Epithelial cell of prostate (primary cell): ENCODE measurements at regions not wholly inside any gene's neighbourhood (a gene's known extent, or its start where the extent isn't known, plus 50 kb on each side); places are given as distances from the start of the nearest gene placed in this dataset.
"Not testable (repeated sequence)": the region's sequence is repeated elsewhere in the genome, so short reads cannot be mapped to it uniquely, and the experiment has no call there.

Source experiments
- DNase-seq: peaks from one replicate; pipeline ENCODE4 v3.0.0-alpha.2; 2011; ENCODE audit warnings: low read depth, low spot score
- H3K27ac ChIP-seq: fragments of 450-650 bp; 2 replicates; pipeline ENCODE4 v1.5.1; 2017; ENCODE audit warnings: mild to moderate bottlenecking

DNA sequence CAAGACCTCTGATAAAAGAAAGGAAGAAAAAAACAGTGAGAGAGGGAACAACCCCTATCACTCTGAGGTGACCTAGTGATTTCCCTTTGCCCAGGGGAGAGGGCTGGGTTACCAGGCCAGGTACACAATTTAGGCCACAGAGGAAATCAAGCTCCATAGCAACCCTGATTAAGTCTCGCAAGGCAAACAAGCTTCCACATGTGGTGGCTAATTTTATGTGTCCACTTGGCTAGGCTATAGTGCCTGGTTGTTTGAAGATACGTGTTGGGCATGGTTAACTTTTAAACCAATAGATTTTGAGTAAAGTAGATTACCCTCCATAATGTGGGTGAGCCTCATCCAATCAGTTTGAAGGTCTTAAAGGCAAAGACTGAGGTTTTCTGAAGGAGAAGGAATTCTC is 108.9 kb upstream of the TERB2 start:
- DNase-seq, result not testable (repeated sequence)

DNA sequence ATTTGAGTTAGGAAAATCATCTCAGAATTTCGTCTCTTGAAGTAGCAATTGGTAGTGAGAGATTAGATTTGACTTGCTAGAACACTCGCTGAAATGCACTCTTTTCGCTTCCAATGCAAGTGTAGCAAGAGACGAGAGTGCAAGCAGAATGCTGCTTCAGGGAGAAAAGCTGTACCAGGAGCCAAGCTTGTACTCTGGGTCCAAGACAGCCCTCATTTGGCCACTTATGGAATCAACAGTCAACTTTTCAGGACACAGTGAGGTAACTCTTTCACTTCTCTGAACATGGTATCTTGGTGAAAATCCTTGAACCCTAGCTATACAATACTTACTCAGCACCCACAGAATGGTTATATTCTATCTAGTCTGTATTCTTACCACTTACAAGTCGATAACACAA is 107.6 kb upstream of the TERB2 start:
- DNase-seq, H3K27ac ChIP-seq: not testable (repeated sequence)

More for the DNA sequence above, 108.9 kb upstream of the TERB2 start:
- H3K27ac ChIP-seq, result not testable (repeated sequence)

DNA sequence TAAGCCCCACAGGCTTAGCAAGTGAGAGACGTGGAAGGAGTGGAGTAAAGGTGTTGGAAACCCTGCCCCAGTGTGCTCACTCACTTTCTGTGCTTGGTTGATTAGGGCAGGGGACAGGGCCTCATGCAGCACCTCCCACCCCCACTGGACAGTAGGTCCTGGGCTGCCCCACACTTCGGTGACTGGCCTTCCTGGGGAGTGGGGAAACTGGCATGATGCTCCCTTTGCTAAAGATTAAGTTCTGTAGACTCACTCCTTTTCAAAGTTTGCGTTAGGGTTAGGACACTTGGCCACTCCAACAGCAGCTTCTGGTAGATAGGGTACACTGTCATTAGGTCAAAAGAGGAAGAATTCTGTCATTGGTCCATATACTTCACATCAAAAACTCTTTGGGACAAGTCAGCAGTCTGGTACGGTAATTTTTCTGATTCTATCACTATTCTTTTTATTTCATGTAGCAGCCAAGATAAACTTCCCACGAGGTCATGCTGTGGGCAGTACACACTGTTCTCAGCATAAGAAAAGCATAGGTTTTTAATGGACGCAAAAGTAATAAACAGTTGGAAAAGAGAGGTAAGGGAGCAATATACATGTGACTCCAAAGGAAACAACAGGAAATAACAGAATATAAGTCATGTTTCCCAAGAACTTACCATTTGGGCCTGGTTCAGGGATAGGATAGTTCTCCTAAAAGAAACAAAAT is 106.6 kb upstream of the TERB2 start:
- not testable (repeated sequence) for DNase-seq, H3K27ac ChIP-seq

DNA sequence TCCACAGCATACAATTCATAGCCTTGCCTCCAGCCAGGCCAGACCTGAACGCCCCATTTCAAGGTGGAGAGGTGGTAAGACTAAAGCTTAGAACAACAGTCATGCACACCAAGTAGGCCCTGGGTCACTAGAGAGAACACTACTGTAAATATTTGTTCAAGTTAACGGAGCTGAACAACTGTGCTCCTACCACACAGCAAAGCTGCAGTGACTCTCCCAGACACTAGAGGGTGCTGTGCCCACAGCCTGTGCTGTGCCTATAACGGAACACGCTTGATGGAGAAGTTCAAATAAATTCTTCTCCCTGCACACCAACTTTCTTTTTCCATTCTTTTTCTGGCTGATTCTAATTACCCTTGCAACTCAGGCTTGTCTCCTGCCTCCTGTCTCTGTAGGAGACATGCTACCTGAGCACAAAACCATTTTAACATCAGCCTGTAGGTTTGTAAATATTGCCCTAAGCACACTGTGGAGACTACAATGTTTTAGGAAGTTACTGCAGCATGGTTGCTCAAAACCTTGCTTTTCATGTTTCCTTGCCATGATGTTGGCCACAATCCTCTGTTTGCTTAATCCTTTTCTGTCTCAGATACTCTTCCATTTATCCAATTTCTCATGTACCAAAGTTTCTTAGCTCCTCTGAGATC is 103.1 kb upstream of the TERB2 start:
- not testable (repeated sequence) for H3K27ac ChIP-seq, DNase-seq

DNA sequence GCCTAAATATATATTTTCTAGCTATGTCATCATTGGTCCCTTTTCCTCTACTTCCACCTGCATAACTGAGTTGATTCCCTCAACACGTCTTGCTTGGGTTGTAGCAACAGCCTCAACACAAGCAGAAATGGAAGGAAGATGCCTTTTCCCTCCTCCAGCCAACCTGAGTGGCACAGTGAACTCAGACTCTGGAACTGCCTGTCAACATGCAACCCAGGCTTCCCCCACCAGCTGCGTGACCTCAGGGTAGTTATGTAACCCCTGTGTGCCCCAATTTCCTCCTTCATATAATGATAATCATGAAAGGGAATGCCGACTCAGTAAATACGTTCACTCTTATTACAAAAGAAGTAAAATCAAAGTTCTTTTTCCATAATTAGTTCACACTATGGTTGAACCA is 101.8 kb upstream of the TERB2 start:
- not testable (repeated sequence) for DNase-seq, H3K27ac ChIP-seq

DNA sequence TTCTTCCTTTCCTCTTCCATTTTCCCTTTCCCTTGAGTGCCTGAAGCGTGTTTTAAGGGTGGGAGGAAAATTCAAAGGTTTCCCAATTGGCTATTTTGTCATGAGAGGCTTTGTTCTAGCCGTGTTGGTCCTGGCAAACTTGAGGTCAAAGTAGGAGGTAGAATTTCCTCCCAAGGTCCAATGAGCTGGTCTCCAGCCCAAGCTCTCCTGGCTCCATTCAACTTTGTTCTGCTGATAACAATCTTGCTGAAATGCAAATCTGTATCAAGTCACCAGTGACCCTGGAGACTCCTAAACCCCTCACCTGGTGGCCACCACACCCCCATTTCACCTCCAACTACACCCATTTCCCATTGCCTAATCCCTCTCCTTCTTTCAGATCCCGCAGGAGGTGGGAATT is 100.2 kb upstream of the TERB2 start:
- not testable (repeated sequence) for H3K27ac ChIP-seq, DNase-seq

DNA sequence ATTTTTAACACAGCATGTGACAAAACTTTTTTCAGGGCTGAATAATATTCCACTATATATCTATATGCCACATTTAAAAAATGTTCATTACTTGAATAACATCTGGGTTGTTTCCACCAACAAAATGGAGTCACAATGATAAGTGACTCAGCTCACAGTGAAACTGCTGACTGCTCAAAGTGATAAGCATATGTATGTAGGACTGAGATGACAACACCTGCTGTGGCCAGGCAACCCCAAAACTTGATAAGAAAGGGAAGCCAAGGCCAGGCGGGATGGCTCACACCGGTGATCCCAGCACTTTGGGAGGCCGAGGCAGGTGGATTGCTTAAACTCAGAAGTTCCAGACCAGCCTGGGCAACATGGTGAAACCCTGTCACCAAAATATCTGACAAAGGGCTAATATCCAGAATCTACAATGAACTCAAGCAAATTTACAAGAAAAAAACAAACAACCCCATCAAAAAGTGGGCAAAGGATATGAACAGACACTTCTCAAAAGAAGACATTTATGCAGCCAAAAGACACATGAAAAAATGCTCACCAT is 99.2 kb upstream of the TERB2 start:
- not testable (repeated sequence) for DNase-seq, H3K27ac ChIP-seq

DNA sequence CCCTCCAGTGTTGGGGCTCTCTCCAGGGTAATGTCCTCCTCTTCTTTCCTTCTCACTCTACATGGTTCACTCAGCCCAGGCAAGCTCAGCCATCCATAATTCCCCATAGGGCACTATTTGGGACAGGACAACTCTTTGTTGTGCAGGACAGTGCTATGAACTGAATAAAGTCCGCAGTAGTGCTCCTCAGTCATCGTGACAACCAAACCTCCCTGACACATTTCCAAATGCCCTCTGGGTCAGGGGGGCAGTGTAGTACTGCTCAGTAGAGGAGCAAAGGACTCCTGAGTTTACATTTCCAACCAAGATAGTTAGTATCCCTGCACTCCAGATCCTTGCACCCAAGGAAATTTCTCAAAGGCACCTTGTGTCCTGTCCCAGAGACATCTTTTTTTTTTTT is 97.4 kb upstream of the TERB2 start:
- not testable (repeated sequence) for H3K27ac ChIP-seq, DNase-seq

DNA sequence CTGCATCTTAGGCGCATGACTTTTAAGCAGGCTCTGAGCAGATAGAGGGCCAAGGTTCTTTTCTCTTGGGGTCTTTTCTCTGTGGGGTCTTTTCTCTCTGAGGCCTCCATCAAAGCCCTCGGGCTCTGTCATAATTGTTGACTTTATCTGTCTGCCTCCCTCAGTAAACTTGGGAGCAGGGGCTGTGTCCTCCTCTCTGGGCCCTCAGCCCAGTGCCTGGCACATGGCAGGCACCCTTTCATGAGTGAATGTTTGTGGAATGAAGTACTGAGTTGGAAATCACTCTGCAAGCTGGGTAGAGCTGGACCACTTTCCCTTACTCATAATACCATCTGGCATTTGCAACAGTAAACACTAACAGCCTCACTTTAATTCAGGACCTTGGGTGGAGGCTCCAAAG is 96.3 kb upstream of the TERB2 start:
- not testable (repeated sequence) for DNase-seq, H3K27ac ChIP-seq

DNA sequence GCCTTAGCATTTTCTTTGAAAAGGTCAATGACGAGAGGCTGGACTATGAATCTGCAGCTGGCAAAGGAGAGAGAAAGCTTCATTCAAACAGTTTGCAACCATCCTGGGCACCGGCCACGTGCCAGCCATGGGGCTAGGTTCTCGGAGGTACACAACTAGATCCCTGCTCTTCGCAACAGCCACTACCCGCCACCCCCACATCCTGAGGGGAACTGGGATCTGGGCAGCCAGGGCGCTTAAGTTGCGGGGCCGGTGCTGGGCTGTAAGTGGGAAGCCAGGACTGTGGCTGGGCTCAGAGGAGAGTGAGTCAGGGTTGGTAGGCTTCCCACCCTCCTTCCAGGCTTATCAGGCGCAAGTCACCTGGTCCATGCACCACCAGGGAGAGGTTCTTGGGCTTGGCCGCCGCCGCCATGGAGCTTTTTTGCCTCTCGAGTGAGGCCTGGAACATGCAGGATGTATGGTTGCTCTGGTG is 95.0 kb upstream of the TERB2 start:
- no peak for DNase-seq
- no peak overlapping the region for H3K27ac ChIP-seq

DNA sequence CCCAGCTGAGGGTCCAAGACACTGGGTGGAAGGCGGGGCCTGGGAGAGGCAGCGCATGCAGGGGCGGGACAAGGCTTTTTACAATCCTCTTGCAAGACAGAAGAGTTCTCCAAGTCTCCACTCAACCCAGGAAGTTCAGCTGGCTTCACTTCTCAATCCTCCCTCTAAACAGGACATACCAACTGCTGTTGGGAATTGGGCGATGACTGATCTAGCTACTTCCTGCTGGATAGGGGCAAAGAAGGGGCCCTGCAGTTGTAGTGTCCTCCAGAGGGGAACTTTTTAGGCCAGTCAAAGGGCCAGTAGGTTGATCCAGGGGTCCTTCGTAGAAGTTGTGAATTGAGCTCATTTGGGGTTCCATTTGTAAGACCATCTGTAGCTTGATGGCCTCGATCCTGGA is 94.6 kb upstream of the TERB2 start:
- DNase-seq, result no peak
- H3K27ac ChIP-seq, result no peak overlapping the region

DNA sequence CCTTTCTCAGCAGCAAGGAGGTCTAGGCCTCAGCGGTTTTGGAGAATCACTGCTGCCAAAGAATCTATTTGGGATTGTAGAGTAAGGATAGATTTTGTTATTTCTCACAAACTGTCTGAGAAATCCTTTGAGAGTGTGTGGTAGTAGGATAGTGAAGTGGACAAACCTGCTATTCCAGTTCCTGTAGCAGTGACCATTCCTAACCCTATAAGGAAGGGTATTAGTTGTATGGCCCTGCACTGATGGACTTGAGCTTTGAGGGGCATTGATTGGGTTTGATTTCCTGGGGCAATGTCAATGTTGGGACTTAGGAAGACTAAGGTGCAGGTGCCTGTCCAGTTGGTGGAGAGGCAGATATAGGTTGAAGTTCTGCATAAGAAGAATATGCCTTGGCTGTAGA is 93.6 kb upstream of the TERB2 start:
- DNase-seq, H3K27ac ChIP-seq: not testable (repeated sequence)

DNA sequence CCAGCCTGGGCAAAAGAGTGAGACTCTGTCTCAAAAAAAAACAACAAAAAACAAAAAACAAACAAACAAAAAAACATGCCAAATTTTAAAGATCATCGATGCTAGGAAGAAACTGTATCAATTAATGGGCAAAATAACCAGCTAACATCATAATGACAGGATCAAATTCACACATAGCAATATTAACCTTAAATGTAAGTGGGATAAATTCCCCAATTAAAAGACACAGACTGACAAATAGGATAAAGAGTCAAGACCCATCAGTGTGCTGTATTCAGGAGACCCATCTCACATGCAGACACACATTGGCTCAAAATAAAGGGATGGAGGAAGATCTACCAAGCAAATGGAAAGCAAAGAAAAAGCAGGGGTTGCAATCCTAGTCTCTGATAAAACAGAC is 88.4 kb upstream of the TERB2 start:
- not testable (repeated sequence) for H3K27ac ChIP-seq, DNase-seq

DNA sequence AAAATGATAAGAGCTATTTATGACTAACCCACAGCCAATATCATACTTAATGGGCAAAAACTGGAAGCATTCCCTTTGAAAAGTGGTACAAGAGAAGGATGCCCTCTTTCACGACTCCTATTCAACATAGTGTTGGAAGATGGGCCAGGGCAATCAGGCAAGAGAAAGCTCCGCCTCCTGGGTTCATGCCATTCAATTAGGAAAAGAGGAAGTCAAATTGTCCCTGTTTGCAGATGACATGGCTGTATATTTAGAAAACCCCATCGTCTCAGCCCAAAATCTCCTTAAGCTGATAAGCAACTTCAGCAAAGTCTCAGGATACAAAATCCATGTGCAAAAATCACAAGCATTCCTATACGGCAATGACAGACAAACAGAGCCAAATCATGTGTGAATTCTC is 86.4 kb upstream of the TERB2 start:
- not testable (repeated sequence) for H3K27ac ChIP-seq, DNase-seq

DNA sequence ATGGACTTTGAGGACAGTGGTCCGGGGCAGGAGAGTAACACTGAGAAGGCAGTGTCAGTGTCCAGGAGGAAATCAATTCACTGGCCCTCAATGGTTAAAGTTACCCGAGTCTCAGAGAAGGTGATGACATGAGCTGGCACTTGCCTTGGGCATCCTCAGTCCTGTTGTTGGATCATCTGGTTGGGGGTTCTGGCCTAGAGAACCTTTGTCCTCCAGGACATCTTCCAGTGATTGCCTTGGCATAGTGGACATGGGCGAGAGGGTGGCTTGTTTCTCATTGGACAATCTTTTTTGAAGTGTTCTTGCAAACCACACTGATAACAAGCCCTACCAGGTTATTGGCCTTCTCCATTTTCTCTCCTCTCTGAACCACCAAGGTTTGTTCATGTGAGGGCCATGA is 83.4 kb upstream of the TERB2 start:
- H3K27ac ChIP-seq, result no peak overlapping the region
- no peak for DNase-seq

DNA sequence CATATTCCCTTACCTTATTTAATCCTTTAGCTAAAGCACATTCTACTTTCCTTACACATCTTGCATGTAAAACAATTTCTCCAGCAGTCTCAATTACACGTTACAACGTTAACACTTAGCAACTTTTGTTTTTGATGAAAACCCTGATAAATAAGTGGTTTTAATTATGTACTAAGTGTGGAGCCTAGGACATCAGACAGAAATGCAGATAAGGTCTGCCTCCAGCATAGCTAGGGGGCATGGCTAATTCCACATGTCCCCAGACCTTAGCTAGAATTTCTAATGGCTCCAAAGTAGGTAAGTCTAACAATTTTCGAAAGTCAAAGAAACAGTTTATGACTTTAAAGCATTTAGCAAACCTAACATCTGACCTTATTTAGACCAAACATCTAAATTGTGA is 77.4 kb upstream of the TERB2 start:
- DNase-seq, result no peak
- no peak overlapping the region for H3K27ac ChIP-seq

DNA sequence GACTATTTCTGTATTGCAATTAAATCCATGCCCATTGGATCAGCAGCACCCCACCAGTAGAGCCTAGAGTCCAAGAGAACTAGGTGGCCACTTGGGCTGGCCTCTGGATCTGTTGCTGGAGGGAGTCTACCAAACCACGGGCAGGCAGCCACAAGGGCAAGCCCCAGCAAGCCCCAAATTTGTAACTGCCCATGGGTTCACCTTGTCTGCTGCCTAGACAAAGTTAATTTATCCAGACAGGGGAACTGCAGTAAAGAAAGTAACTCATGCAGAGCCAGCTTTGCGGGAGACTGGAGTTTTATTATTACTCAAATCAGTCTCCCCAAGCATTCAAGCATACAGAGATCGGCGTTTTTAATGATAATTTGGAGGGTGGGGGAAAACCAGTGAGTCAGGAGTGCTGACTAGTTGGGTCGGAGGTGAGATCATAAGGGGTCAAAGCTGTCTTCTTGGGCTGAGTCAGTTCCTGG is 74.0 kb upstream of the TERB2 start:
- H3K27ac ChIP-seq, result peak overlapping the region; percentile 47
- DNase-seq, result peak; percentile 24

DNA sequence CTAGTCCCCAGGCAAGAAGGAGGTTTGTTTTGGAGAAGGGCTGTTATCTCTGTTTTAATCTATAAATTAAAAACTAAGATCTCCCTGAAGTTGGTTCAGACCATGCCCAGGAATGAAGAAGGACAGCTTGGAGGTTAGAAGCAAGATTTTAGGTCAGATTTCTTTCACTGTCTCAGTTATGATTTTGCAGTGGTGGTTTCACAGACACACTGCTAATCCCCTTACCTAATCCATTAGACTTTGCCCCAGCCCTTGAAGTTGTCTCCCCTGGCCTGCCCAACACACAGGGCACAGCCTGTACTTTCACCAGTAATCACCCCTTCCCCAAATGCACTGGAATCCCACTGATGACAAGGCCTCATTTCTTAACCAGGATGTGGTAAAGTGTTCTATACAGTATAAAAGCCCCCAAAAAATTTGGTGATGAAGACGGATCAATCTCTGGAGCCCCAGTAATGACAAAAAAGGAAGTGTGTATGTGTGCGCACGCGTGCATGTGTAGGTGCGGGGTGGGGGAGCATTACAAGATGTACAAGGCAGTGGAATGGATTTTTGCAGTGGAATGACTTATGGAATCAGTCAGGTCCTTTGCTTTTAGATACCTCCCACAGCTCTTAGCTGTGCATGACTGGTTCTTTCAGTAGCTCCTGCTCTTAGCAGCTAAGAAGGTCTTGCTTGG is 73.1 kb upstream of the TERB2 start:
- H3K27ac ChIP-seq, result peak overlapping the region; percentile 47
- DNase-seq, result no peak

DNA sequence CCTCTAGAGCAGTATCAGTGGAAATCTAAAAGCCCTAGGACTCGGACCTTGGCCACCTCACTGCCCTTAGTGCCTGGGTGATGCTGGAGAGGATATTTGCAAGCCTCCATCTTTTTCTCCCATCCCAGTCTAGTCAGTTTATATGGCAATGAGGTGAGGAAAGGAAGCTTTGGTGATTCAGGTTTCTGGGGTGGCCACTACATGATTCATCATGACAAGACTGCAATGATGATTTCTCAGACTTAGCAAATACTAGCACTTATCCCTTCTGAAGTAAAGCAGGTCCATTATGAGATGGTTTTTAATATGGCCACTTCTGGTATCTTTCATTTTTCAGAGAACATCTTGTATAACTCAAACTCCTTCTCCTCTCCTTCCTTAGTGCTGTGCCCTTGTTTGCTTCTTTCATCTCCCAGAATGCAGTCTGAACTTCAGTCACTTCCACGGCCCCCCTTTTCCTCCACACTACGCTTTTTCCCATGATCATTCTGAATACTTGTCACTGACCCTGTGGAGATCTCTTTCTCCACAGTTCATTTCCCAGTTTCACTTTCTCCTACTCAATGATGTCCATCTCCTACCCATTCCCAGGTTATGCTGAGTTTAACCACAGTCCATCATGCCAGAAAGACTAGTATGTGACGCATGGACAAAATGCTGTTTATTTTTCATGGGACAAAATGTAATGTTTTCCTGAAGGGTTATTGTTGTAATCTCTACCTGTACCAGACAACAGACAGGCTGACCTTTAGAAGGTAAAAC is 57.4 kb upstream of the TERB2 start:
- H3K27ac ChIP-seq, result not testable (repeated sequence)
- DNase-seq, result peak; percentile 16

DNA sequence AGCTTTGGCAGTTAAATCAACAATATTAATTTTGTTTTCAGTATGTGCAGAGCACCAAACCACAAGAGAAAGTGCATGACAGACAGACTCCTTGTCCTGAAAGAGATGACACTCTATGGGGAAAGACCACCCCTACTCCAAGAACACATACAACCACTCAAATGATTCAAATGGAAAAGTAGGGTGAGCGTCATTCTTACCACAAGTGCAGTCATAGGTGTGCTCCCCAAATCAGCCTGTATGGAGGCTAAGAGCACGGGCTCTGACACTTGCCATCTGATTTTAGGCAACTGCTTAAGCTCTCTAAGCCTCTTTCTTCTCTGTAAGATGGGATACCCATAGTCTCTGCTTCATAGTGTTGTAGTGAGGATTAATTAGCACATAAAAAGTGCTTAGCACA is 56.7 kb upstream of the TERB2 start:
- not testable (repeated sequence) for H3K27ac ChIP-seq, DNase-seq
